BLaER1 treated with 17β-estradiol and CSF1 and Interleukin-3, amounts not matched to agents 10 nM and 100 nM (cell line): ENCODE measurements at regions not wholly inside any gene's neighbourhood (a gene's known extent, or its start where the extent isn't known, plus 50 kb on each side); places are given as distances from the start of the nearest gene placed in this dataset.

Experiments
- H3K27ac ChIP-seq, 11 experiments: shearing (Covaris generic); formaldehyde crosslinking; 2 replicates each; pipeline ENCODE4 v1.8.1; 2022
- H3K27me3 ChIP-seq, 11 experiments: shearing (Covaris generic); formaldehyde crosslinking; 2 replicates each; pipeline ENCODE4 v1.8.1; 2022
- H3K36me3 ChIP-seq, 11 experiments: shearing (Covaris generic); formaldehyde crosslinking; 2 replicates each; pipeline ENCODE4 v1.8.1; 2022
- H3K4me1 ChIP-seq, 10 experiments: shearing (Covaris generic); formaldehyde crosslinking; 2 replicates each; pipeline ENCODE4 v1.8.1; 2022
- H3K4me2 ChIP-seq, 11 experiments: shearing (Covaris generic); formaldehyde crosslinking; 2 replicates each; pipeline ENCODE4 v1.8.1; 2022
- H3K4me3 ChIP-seq, 10 experiments: shearing (Covaris generic); formaldehyde crosslinking; 2 replicates each; pipeline ENCODE4 v1.8.1; 2022
- H3K9ac ChIP-seq, 11 experiments: shearing (Covaris generic); formaldehyde crosslinking; 2 replicates each; pipeline ENCODE4 v1.8.1; 2022
- H3K9me3 ChIP-seq, 11 experiments: shearing (Covaris generic); formaldehyde crosslinking; replicated peaks in 1 of 11; 2 replicates each; pipeline ENCODE4 v1.8.1; 2022
- H4K20me1 ChIP-seq, 11 experiments: shearing (Covaris generic); formaldehyde crosslinking; 2 replicates each; pipeline ENCODE4 v1.8.1; 2022
- Cebpa-rat ChIP-seq, 11 experiments: shearing (Covaris generic); IDR thresholded peaks; 2 replicates each; pipeline ENCODE4 v1.8.1; 2022

- no peak overlapping the region for H3K4me2 ChIP-seq
- H3K9me3 ChIP-seq, result no peaks in the 10 kb centered on the region
- TF ChIP-seq Cebpa-rat (IDR thresholded peaks at IDR 0.05), result no peak
- no peaks in the 10 kb centered on the region for H4K20me1 ChIP-seq
- H3K4me1 ChIP-seq, result peaks cover 0 to 2% (median 0%) of the 10 kb centered on the region in 10 experiments; a peak in 1 of 20 replicates
- no peak overlapping the region for H3K27ac ChIP-seq
- H3K36me3 ChIP-seq, result no peaks in the 10 kb centered on the region
- no peaks in the 10 kb centered on the region for H3K27me3 ChIP-seq
- no peak overlapping the region for H3K9ac ChIP-seq
- H3K4me3 ChIP-seq, result no peak overlapping the region
Measured at GRCh38 chr1:58305622-58306021, 240.9 kb downstream of the OMA1 start.

GRCh38 chr1:58304346-58304975, 242.1 kb downstream of the OMA1 start:
- no peaks in the 10 kb centered on the region for H4K20me1 ChIP-seq
- peaks cover 0 to 3% (median 0%) of the 10 kb centered on the region in 10 experiments; a peak in 1 of 20 replicates for H3K4me1 ChIP-seq
- no peaks in the 10 kb centered on the region for H3K27me3 ChIP-seq
- H3K36me3 ChIP-seq, result no peaks in the 10 kb centered on the region
- H3K27ac ChIP-seq, result no peak overlapping the region
- TF ChIP-seq Cebpa-rat (IDR thresholded peaks at IDR 0.05), result no peak
- no peak overlapping the region for H3K4me3 ChIP-seq
- no peak overlapping the region for H3K4me2 ChIP-seq
- no peaks in the 10 kb centered on the region for H3K9me3 ChIP-seq
- no peak overlapping the region for H3K9ac ChIP-seq

- Histone ChIP-seq H3K36me3 (no peaks in the 10 kb centered on the region), H3K4me3 (no peak overlapping the region), H3K9me3 (no peaks in the 10 kb centered on the region), H3K4me2 (no peak overlapping the region), H3K27ac (no peak overlapping the region), H3K27me3 (no peaks in the 10 kb centered on the region), H3K4me1 (peaks cover 0 to 3% (median 0%) of the 10 kb centered on the region in 10 experiments; a peak in 1 of 20 replicates), H3K9ac (no peak overlapping the region), H4K20me1 (no peaks in the 10 kb centered on the region)
- TF ChIP-seq Cebpa-rat (IDR thresholded peaks at IDR 0.05), result no peak
Measured at GRCh38 chr1:58303841-58304240, 242.7 kb downstream of the OMA1 start.

- Histone ChIP-seq H3K4me2 (peak overlapping the region; percentile 14 to 66 (median 52); a peak in 19 of 22 replicates), H3K27ac (peak overlapping the region in 1 of 11 experiments; percentile 50; a peak in 2 of 22 replicates)
- peak in 1 of 11 experiments; percentile 61; a peak in 1 of 22 replicates for TF ChIP-seq Cebpa-rat (IDR thresholded peaks at IDR 0.05)
Measured at GRCh38 chr1:58293388-58293787, 253.1 kb downstream of the OMA1 start.

GRCh38 chr1:58290685-58291372, 255.7 kb downstream of the OMA1 start:
- H3K9ac ChIP-seq, result no peak overlapping the region
- no peak overlapping the region for H3K4me2 ChIP-seq
- peaks cover 7 to 15% (median 12%) of the 10 kb centered on the region in 10 experiments; a peak in 18 of 20 replicates for H3K4me1 ChIP-seq
- TF ChIP-seq Cebpa-rat (IDR thresholded peaks at IDR 0.05), result no peak
- no peaks in the 10 kb centered on the region for H3K27me3 ChIP-seq
- no peak overlapping the region for H3K4me3 ChIP-seq
- H4K20me1 ChIP-seq, result no peaks in the 10 kb centered on the region
- no peak overlapping the region for H3K27ac ChIP-seq
- no peaks in the 10 kb centered on the region for H3K36me3 ChIP-seq
- H3K9me3 ChIP-seq, result no peaks in the 10 kb centered on the region

More at GRCh38 chr1:58293388-58293787, 253.1 kb downstream of the OMA1 start:
- Histone ChIP-seq H3K4me3 (no peak overlapping the region), H4K20me1 (no peaks in the 10 kb centered on the region), H3K4me1 (peaks cover 7 to 15% (median 12%) of the 10 kb centered on the region in 10 experiments; a peak in 18 of 20 replicates), H3K27me3 (no peaks in the 10 kb centered on the region), H3K9me3 (no peaks in the 10 kb centered on the region), H3K36me3 (no peaks in the 10 kb centered on the region), H3K9ac (no peak overlapping the region)

- TF ChIP-seq Cebpa-rat (IDR thresholded peaks at IDR 0.05), result no peak
- no peaks in the 10 kb centered on the region for H3K9me3 ChIP-seq
- H3K36me3 ChIP-seq, result no peaks in the 10 kb centered on the region
- no peak overlapping the region for H3K9ac ChIP-seq
- H3K4me2 ChIP-seq, result no peak overlapping the region
- peaks cover 6 to 12% (median 10%) of the 10 kb centered on the region in 10 experiments; a peak in 18 of 20 replicates for H3K4me1 ChIP-seq
- no peaks in the 10 kb centered on the region for H4K20me1 ChIP-seq
- no peak overlapping the region for H3K4me3 ChIP-seq
- H3K27ac ChIP-seq, result no peak overlapping the region
- no peaks in the 10 kb centered on the region for H3K27me3 ChIP-seq
Measured at GRCh38 chr1:58288624-58289142, 257.8 kb downstream of the OMA1 start.

GRCh38 chr1:58287894-58288623, 258.5 kb downstream of the OMA1 start:
- no peak overlapping the region for H3K27ac ChIP-seq
- TF ChIP-seq Cebpa-rat (IDR thresholded peaks at IDR 0.05), result no peak
- H3K36me3 ChIP-seq, result no peaks in the 10 kb centered on the region
- H3K4me3 ChIP-seq, result no peak overlapping the region
- H3K9ac ChIP-seq, result no peak overlapping the region
- H3K4me1 ChIP-seq, result peaks cover 0 to 6% (median 3%) of the 10 kb centered on the region in 10 experiments; a peak in 14 of 20 replicates
- no peak overlapping the region for H3K4me2 ChIP-seq
- H3K27me3 ChIP-seq, result no peaks in the 10 kb centered on the region
- H3K9me3 ChIP-seq, result no peaks in the 10 kb centered on the region
- H4K20me1 ChIP-seq, result no peaks in the 10 kb centered on the region

GRCh38 chr1:58284225-58284510, 262.4 kb downstream of the OMA1 start:
- Histone ChIP-seq H3K9me3 (no peaks in the 10 kb centered on the region), H3K27me3 (no peaks in the 10 kb centered on the region), H3K4me3 (no peak overlapping the region), H3K4me2 (no peak overlapping the region), H3K36me3 (no peaks in the 10 kb centered on the region), H3K27ac (no peak overlapping the region), H3K9ac (no peak overlapping the region), H3K4me1 (no peaks in the 10 kb centered on the region), H4K20me1 (no peaks in the 10 kb centered on the region)
- no peak for TF ChIP-seq Cebpa-rat (IDR thresholded peaks at IDR 0.05)
